ENCODE measurements at regions not wholly inside any gene's neighbourhood (a gene's known extent, or its start where the extent isn't known, plus 50 kb on each side); places are given as distances from the start of the nearest gene placed in this dataset.
A peak's percentile ranks its signal among the peaks of the same experiment; 100 is the strongest.
"Not testable (repeated sequence)": the region's sequence is repeated elsewhere in the genome, so short reads cannot be mapped to it uniquely, and the experiment has no call there.

DNA sequence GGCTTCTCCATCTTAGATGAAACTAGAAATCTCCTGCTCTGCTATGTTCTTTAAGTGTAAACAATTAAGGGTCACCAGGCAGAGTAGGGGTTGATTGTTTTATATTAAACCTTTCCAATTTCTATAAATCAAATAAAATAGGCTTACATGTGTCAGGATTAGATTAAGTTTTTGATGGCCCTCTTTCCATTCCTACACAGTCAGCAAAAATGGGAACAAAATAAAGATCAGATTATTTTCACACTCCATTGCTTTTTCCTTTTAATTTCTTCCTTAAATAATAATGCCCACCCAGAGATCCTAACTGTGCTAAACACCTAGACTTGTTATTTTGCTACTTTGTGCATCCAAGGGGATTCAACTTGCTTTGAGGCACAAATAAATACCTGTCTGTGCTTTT, 381.4 kb upstream of the MAGEB16 start:
- no peak for DNase-seq

DNA sequence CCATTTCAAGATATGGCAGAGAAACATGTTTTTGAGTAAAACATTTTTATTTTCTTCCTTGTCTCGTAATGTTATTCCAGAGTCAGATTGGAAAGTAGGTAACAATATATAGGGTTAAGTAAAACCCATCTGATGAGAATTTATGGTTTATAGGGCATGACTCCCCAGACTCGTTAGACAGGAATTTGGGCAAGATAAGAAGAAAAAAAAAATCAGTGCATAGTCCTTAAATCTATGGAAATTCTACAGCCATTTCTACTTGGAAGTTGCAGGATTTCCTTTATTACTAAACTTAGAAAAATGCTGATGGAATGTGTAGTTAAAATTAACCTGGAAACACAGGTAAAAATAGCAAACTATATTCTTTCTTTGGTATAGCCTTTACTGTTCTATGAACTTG, 366.1 kb upstream of the MAGEB16 start:
- no peak for DNase-seq

DNA sequence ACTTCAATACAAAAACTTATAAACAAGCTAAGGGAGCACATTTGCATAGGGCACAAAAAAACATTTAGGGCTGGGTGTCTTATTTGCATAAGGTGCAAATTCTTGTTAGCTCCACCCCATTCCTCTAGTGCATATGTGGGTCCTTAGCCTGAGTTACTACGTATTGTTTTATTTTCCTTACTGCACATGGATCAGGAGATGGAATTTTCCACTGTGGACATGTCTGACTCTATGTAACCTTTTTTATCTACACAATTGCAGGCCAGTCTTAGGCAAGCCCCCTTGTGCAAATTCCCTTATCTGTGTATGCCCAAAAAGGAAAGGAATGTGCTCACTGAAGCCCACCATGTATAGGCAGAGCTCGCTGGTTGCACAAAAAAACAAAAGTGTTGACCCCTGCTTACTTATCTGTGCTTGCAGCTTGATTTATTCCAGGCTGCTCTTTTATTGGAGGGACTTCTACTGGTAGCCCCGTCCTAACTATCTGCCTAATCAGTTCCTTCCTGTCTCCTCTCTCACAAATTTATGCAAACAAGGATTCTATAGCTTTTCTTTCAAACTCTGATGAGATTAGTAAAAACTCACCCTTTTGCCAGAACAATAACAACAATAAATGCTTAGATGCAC, 359.0 kb upstream of the MAGEB16 start:
- DNase-seq = no peak

DNA sequence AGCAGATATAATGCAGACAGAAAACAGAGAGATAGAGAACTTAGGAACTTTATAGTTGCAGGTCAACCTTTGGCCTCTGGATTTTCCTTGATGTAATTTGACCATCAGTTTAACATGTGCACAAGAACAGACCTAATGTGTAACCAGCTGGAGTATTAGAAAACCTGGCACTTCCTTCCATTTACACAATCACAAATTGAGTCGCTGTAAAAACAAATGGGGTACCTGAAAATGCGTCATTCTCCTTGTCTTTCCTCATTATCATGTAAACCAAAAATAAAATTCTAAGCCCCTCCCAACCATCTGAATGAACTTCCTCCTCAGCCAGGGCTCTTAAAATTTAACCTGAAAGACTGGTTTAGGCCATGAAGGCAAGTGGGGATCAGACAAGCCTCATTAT, 358.4 kb upstream of the MAGEB16 start:
- DNase-seq = no peak

DNA sequence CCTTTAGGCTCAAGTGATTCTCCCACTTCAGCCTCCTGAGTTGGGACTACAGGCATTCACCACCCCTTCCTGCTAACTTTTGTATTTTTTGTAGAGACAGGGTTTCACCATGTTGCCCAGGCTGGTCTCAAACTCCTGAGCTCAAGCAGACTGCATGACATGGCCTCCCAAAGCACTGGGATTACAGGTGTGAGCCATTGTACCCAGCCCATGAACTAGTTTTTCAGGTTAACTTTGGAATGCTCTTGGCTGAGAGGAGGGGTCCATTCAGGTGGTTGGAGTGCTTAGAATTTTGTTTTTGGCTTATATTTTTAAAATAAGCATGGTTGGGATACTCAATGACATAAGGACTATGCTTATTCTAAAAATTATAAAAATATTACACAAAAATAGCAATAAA, 355.7 kb upstream of the MAGEB16 start:
- DNase-seq = no peak

DNA sequence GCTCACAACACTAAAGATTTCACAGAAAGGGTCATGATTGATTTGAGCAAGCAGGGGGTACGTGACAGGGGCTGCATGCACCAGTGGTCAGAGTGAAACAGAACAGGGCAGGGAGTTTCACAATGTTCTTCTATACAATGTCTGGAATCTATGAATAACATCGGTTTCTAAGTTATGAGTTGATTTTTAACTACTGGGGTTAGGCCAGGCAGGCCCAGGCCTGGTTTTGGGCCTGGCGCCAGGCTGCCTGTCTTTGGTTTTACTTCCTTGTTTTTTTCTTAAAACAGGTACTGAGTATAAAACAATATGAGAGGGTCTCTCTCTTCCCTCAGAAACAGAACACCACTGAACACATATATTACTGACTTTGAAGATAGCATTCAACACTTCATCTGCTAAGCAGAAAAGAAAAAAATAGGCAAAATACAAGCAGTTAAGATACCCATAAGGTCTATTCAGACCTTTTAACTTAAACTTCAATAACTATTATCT, 355.0 kb upstream of the MAGEB16 start:
- DNase-seq = peak; percentile 71

DNA sequence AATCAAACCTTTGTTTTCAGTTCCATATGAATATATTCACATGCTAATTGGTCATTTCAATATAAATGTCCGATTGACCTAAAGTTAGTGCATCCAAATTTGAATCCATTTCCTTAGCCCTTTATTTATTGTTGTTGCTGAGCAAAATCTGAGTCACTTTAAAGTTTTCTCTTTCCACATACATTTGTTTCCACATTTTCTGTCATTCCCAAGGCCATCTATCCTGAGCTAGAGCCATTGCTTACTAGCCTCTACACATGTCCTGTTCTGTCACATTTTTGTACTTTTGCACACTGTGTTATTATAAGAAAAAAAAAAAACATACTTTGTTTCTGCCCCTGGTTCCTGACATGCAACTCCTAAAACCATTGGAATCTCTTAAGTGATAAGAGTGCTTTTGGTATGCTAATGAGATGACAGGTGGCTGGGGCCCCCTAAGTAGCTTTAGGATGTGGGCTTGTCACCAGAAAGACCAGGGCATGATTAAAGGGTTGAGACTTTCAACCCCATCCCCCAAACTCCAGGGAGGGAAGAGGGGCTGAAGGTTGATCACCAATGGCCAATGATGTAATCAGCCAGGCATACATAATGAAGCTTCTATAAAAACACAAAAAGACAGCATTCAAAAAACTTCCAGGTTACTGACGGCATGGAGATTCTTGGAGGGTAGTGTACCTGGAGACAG, 353.3 kb upstream of the MAGEB16 start:
- no peak for DNase-seq

DNA sequence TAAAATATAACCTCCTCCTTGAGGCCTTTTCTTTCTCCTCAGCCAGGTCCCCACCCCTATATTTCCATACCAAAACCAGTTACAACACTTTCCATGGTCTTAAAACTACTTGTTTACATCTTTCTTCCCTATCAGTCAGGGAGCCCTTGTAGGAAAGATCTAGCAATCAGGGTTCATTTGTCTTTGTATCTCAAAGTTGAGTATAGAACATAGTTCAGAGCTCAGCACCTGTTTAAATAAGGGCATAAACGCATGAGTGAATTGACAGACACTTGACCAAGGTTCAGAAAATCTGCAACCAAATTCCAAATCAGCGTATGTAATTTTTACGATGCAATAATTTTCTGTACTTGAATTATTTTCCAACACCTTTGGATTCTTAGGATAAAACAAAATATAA, 352.2 kb upstream of the MAGEB16 start:
- no peak for DNase-seq

DNA sequence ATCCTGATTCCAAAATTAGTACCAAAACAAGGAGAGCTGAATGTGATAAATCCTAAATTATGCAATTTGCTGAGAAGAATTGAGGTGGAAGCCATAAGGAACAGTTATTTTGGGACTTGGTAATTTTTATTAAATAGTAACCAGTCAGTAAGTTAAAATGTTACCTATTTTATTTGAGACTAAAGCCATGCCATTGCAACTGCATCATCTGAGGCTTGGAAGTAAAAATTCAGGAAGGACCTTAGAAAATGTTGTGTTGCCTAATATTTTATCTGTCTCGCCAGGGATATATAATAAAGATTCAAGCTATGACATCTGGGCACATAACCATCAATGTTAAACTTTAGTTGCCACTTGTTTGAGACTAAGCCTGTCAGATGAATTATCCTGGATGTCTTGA, 341.3 kb upstream of the MAGEB16 start:
- DNase-seq = no peak

DNA sequence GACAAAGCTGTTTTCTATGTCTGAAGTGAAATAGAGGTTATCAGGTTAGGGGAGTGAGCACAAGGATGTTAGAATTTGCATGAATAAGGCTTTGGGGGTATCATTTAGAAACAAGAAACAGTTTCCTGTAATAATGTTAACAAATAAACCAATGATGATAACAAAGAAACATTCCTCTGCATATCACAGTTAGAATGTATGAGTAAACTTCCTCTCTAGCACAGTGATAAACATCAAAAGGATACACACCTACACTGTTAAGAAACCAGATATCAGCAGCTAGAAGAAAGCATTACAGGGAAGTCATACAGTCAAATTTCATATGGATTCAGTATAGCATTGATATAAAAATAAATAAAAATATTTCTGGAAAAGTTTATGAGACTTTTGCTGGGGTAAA, 340.0 kb upstream of the MAGEB16 start:
- DNase-seq = no peak

DNA sequence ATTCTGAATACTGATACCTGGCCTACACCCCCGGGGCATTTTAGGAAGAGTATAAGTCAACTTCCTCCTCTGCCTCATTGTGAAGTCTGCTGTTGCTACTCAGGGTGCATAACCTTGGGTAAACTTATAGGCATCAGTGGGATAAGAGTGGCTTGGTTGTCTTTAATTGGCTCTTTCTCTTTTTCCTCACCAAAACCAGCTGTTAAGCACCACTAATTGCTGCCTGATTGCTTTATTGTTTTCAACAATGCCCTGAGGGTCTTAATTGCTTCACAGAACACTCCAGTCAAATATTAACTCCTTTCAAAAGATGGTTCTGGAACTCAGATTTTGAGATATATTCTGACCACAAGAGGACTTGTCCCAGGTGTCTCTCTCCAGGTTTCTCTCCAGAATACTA, 337.0 kb upstream of the MAGEB16 start:
- no peak for DNase-seq

DNA sequence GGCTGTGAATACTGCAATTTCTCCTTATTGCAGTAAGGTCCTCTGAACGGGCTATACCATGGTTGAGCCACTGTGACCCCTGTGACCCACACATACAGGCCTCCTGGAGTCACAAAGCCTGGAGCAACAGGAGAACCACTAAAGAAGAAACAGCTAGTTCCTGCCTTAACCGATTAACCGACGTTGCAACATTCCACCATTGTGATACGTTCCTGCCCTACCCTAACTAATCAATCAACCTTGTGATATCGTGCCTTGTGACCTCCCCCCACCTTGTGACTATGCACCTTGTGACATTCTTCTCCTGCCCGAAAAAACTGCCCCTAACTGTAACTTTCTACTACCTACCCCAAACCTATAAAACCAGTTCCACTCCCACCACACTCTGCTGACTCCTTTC, 301.5 kb upstream of the MAGEB16 start:
- DNase-seq = not testable (repeated sequence)

DNA sequence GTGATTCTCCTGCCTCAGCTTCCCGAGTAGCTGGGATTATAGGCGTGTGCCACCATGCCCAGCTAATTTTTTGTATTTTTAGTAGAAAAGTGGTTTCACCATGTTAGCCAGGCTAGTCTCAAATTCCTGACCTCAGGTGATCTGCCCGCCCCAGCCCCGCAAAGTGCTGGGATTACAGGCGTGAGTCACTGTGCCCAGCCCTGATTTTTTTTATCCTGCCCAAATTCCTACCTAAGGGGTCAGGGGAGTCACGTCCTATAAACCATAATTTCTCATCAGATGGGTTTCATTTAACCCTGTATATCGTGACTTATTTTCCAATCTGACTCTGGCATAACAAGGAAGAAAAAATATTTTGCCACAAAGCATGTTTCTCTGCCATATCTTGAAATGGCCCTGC, 300.7 kb upstream of the MAGEB16 start:
- not testable (repeated sequence) for DNase-seq

DNA sequence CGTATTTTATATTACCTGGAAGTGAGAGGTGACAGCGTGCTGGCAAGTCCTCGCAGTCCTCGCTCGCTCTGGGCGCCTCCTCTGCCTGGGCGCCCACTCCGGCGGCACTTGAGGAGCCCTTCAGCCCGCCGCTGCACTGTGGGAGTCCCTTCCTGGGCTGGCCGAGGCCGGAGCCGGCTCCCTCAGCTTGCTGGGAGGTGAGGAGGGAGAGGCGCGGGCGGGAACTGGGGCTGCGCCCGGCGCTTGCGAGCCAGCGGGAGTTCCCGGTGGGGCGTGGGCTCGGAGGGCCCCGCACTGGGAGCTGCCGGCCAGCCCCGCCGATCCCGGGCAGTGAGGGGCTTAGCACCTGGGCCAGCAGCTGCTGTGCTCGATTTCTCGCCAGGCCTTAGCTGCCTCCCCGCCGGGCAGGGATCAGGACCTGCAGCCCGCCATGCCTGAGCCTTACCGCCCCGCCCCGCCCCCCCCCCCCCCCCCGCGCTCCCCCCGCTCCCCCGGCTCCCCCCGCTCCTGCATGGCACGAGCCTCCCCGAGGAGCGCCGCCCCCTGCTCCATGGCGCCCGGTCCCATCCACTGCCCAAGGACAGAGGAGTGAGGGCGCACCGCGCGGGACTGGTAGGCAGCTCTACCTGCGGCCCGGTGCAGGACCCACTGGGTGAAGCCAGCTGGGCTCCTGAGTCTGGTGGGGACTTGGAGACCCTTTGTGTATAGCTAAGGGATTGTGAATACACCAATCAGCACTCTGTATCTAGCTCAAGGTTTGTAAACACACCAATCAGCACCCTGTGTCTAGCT, 298.9 kb upstream of the MAGEB16 start:
- DNase-seq = no peak

DNA sequence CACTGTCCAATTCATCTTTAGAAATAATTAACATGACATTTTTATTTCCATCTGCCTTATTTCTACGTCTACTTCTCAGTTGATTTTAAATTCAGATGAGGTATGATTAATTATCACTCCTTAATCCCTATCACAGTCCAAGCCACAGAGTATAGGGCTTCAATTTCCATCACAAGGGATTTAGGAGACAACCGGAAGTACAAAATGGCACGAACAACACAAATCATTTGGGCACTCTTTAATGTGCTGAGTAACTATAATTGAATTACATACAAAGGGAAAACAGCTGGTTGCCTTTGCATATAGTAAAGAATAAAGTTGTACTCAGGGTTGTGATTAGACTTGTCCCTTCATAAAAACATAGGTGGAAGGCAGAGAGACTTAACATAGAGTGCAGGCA, 290.4 kb upstream of the MAGEB16 start:
- no peak for DNase-seq

DNA sequence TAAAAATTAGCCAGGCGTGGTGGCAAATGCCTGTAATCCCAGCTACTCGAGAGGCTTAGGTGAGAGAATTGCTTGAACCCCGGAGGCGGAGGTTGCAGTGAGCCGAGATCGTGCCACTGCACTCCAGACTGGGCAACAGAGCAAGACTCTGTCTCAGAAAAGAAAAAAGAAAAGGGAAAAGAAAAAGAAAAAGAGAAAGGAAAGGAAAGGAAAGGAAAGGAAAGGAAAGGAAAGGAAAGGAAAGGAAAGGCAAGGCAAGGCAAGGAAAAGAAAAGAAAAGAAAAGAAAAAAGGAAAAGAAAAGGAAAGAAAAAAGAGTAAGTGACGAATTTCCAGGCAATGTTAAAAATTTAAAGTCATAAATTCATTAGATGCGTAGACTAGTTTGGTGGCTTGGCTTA, 250.1 kb upstream of the MAGEB16 start:
- not testable (repeated sequence) for DNase-seq

DNA sequence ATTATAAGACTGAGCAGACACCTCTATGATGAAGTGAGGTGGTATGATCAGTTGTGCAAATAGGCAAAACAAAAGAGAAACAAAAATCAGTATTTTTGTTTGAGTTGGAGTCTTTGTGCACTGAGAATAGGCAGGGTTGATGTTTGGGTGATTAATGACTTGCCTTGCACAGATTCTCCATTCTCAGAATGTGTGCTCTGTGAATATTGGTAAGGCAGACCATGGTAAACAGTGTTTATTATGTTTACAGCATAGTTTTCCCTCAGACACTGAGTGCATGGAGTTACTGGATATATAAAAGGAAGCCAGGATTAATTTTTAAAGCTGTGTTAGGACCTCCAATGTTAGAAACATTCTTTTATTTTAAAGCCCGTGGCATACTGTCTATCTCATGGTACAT, 240.2 kb upstream of the MAGEB16 start:
- DNase-seq = no peak

DNA sequence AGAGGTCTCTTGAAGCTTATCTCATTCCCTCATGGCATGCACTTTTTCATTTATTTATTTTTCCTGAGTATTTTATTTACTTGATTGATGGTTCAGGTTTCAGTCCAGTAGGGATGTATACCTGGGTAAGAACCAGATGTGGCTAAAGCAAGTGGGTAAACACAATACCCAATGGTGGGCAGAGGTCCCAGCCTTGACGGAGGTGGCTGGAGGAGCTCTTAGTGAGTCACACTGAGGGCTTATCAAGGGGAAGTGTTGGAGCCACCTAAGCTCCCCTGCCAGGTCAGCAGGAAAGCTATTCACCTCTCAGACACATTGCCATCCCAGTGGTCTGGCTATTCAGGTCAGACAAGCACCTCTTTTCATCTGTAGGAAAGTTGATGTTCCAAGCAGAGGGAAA, 236.2 kb upstream of the MAGEB16 start:
- no peak for DNase-seq

DNA sequence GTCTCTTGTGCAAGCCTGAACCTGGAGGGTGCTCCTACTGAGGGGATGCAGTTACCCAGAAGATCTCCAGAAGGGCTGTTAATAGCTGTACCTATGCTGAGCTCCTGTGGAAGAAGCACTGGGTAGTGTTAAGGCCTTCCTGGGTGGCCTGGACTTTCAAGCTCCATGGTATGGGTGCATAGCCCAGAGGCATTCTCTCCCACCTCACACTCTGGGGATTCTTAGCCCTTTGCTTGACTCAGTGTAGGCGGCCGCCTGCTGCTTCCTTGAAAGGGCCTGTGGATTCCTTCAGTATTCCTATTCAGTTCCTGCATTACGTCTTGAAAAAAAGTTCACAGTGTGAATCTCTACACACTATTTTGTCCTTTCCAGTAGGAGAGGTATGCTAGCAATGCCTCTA, 235.7 kb upstream of the MAGEB16 start:
- no peak for DNase-seq

DNA sequence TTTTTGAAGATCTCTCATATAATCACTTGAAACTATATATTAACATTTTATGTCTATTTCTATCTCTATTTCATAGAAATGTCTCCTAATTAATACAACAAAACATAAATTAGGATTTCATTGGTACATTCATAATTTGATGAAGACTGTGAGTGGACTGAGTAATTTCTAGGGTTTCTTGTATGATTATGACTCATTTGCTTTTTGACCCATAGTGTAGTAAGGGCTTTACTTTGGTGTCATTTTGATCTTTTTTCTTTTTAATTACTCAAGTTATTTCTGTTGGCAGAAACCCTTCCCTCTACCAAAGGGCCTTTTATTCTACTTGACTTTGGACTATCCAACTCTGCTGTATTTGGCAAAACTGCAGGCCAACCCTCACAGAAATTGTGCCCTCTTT, 207.9 kb upstream of the MAGEB16 start:
- no peak for DNase-seq

DNA sequence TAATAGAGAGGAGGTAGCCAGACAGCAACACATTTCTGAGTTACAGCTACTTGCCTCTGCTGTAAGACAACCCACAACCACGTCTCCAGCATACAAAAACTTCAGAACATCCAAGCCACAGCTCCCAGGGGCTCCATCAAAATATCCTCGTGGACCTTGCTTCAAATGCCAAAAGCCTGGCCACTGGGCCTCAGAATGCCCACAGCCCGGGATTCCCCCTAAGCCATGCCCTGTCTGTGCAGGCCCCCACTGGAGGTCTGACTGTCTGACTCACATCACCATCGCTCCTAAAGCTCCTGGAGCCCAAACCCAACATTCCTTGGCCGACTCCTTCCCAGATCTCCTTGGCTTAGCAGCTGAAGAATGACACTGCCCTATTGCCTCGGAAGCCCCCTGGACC, 186.6 kb upstream of the MAGEB16 start:
- not testable (repeated sequence) for DNase-seq

DNA sequence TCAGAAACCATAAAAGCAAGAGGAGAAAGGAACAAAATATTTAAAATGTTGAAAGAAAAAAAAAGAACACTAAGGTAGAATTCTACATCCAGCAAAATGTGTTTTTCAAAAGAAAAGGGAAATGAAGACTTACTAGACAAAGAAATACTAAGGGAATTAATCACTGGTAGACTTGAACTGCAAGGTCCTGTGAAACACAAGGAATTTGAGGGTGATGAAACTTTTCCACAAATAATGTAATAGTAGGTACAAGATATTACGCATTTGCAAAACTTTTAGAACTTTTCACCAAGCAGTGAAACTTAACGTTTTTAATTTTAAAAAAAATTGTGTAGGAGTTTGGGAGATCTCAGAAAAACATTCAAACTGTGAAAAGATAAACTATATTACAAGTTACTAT, 180.3 kb upstream of the MAGEB16 start:
- DNase-seq = no peak

DNA sequence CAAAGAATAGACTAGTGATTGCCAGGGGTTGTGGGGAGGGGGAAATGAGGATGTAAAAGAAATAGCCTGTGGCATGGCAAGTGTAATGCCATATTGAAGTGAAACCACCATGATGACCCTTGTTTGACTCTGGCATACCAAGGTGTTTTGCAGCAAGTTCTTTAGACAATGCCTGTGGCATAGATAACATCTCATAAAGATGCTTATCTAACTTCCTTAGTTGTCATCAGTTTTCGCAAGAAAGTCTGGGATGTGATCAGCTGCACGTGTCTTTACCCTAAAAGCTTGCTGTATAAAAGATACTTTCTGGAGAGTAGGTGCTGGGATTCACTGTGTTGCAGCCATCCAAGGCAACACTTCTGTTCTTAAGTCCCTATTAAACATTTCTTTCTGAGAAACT, 176.1 kb upstream of the MAGEB16 start:
- peak; percentile 1 for DNase-seq

DNA sequence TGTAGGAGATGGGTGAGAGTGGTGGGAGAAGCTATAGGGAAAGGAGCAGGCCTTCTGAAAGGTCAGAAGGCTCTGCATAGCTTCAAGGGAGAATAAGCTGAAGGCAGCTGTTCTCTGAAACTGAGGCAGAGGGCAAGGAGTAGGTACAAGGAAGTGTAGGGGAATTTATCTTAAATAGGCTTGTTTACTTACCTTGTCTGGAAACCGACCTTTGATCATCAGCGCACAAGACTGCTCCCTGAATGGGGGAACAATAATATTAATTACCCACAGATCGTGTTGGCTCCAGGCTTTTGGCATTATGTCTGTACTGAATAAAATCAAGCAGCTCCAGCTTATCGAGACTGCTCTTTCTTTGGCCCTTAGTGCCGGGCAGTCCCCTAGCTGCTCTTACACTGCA, 175.5 kb upstream of the MAGEB16 start:
- DNase-seq = no peak

All from MV-4-11 (cell line).